Fibroblast of gingiva (primary cell): ENCODE measurements at regions not wholly inside any gene's neighbourhood (a gene's known extent, or its start where the extent isn't known, plus 50 kb on each side); places are given as distances from the start of the nearest gene placed in this dataset.
"Not testable (repeated sequence)": the region's sequence is repeated elsewhere in the genome, so short reads cannot be mapped to it uniquely, and the experiment has no call there.

Experiments
- DNase-seq: peaks from one replicate; pipeline ENCODE4 v3.0.0-alpha.2; 2011; ENCODE audit warnings: low read depth

DNA sequence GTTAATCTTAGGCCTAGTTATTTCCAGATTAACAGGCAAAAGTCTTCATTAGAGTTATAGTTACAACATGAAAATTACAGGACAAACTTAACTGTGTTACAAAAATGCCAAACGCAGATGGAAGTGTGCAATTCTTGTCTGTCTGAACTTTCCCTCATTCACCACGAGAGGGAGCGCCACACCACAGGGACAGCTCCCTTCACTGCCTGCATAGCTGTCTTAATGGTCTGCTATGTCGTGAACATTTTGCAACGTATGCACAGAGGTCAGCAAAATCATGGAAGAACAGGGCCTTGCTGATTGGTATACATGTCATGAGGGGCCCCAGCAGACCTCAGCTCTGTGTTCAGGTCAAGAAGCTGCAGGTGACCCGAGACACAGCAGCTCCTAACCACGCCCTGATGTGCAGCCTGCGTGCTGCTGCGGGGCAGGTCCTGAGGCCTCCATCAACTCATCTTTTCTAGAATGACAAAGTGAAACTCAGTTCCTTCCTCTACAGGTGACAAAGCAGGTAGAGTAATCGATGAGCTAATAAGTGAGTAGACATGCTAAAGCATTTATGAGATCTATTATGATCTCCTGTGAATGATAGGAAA, 78.8 kb upstream of the ATP8B1 start:
- DNase-seq, result peak; percentile 79

DNA sequence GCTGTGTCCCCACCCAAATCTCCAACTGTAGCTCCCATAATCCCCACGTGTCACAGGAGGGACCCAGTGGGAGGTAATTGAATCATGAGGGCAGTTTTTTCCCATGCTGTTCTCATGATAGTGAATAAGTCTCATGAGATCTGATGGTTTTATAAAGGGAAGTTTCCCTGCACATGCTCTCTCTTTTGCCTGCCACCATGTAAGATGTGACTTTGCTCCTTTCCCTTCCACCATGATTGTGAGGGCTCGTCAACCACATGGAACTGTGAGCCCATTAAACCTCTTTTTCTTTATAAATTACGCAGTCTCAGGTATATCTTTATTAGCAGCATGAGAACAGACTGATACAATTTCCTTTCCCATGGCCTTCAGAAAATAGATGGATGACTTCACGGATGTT, 76.8 kb upstream of the ATP8B1 start:
- DNase-seq, result not testable (repeated sequence)

DNA sequence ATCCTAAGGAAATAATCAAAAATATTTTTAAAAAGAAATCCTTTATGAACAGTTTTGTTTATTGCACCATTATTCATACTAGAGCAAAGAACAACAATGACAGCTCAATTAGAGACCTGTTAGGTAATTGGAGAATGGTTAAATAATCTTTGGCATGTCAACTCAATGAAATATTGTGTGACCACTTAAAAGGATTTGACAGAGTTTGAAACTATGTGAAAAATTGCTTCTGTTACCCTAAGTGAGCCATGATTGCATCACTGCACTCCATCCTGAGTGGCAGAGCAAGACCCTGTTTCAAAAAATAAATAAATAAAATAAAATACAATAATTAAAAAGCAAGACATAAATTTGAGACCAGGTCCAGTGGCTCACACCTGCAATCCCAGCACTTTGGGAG, 66.1 kb upstream of the ATP8B1 start:
- DNase-seq, result no peak

DNA sequence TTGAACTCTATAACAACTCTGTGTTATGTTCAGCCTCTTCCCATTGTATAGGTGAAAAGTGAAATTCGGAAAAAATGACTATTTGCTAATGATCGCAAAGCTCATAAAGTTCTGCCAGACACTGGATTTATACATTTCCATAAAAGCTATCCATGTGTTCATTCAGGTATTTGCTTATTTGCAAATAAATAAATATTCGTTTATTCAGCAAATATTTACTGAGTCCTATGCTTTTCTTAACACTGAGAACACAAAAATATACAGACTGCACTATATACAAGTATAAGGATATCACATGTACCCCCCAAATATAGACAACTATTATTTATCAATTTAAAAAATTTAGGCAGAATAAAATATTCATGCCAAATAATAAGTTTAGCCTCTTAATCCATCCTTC, 63.2 kb upstream of the ATP8B1 start:
- DNase-seq, result no peak

DNA sequence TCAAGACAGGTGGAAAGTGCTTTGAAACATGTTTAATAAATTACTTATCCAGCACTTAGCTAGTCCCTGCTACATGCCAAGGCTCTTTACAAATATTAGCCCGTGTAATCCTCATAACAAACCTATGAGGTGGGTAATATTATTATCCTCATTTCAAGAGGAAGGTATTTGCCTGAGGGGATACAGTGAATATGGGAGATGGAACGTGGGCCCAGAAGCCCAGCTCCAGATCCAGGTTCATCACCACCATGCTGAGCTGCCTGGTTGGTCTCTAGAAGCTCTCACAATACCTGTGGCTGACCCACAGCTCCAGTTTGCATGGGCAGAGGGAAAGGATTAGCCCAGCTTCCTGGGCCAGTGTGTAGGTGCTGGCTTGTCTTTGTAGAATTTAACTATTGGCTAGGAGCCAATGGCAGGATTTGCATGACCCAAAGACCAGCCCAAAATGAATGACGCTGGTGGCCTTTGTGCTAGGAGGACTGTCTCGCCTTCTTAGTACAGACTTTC, 61.6 kb upstream of the ATP8B1 start:
- DNase-seq, result no peak

DNA sequence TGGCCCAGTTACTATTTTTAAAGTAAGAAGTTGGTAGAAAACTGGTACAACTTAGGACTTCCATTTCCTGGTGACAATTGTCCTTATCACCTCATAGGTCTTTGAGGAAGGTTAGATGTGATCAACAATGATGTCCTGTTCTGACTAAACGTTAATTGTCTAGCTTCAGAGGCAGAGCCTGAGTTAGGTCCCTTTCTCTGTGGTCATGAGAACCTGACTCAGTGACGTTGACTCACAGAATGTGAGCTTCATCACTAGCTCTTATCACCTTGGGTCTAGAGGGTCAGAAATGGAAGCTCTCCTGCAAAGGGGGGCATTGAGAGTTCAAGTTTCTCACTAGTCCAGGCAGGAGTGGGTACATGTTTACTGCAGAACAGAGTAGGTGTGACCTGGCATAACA, 60.6 kb upstream of the ATP8B1 start:
- no peak for DNase-seq

DNA sequence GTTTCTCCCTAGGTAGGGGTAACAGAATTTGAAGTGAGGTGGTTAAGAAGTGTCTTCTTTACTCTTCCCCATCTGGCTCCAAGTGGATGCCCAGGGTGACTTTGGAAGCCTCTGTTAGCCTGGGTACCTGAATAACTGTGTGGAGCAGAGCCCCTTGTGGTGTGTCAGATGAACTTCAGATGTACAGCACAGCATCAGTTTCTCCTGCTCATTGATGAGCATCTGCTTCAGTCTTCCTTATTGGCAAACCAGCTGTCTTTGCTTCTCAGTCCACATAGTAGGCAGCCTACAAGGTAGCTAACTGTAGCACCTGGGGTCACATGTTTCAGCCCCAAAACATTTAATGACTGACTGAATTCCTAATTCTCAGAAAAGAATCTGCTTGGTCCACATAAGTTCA, 56.2 kb upstream of the ATP8B1 start:
- peak; percentile 7 for DNase-seq

DNA sequence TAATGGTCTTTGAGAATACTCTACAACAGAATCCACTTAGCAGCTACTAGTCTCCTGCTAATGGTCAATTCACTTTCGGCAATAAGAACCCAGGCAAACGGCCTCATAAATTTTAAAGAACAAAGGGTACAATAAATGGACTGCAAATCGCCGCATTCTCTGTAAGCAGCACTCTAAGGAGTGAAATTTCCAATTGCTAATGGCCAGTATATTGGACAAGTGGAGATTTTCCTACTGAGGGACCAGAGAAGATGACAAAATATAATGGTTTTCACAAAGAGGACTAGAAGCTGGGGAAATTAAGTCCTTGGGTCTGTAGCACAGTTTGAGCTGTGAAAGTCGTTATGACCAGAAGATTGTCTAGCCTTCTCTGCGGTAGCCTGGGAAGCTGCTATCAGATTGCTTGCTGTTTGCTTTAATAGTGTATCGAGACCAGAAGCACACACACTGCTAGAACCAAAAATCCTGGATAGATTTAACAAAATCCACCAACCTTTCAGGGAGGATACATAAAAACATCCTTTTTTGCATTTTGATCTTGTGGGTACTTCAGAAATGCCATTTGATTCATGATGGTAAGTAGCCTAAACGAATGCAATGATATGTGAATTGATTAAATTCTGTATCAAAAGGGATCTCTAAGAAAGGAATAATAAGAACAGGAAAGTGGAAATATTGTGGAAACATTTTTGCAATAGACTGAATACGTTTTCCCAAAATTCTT, 53.6 kb upstream of the ATP8B1 start:
- DNase-seq, result no peak

DNA sequence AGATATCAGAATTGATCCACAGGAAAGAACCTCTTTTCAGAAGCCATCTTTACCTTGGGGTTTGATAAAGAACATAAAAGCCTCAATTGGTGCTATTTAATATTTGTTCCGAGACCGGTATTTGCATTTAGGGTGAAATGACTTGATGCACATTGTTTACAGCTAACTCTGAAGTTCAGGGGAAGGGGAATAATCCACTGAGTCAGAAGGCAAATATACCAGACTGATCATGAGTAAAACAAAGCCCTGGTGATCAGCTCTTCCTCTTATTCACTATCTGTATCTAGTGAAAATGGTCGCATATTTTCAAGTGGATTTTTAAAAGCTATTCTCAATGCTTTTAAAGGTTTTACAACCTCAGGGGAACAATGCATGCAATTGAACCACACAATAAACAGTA, 53.0 kb upstream of the ATP8B1 start:
- DNase-seq, result no peak

DNA sequence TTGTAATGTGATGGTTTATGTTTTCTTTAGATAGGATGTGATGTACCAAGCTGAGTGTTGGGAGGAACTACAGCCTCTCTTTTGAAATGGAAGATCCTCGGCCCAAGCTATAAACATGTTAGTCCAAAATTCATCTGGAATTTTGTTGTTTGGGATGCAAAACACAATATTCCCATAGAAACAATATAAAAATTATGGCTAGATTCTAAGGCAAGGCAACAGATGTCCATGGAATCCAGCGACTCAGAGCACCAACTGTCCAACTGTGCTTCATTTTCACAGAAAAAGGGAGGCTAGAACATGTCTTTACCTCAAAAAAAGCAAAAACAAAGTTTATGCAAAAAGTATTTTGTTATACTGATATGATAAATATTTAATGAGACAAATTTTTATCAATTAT, 52.4 kb upstream of the ATP8B1 start:
- no peak for DNase-seq

DNA sequence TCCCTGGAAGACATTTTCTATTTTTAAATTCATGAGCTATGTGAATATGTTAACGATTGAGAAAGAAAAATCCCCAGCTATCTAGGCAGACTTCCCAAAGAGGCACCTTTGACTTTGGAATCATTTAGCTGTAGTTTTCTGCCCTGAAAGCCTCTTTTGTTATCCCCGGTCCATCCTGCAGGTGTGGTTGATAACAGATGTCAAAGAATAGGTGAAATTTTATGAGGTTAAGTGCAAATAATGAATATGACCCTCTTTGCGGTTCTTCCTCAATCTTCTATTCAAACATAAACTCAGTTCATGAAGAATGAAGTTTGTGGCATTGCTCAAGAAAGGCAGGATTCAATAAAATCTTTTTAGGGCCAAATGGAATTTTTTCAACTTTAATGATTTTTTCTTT, 51.6 kb upstream of the ATP8B1 start:
- DNase-seq, result no peak

DNA sequence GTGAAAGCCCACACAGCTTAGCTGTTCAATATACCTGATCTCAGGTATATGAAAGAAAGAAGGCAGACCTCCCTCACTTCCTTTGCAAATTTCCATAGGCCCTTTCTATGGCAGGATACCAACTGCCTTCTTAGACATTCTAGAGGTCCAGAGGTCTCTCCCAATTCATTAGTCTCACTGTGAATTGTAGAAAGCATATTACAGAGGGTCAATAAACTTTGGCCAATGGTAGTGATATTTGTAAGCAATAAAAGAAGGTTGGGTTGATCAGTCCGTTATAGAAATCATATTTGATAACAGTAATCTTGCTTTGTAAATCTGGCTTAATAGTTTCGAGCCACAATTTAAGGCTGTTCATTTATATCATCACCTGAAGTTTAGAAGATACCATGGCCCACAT, 50.7 kb upstream of the ATP8B1 start:
- DNase-seq, result no peak

DNA sequence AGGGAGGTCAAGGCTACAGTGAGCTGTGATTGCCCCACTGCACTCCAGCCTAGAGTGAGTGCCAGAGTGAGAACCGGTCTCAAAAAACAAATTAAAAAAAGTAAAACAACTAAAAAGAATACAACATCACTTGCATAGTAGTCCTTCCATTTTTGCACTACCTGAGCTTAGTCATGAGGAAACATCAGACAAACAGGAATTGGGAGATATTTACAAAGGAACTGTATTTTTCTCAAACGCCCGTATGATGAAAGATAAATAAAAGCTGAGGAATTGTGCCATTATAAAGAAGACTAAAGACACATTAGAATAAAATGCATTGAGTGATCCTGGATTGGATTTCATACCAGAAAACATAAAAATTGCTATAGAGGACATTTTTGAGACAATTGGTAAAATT, 50.0 kb upstream of the ATP8B1 start:
- no peak for DNase-seq
